HG03060 (cell line): ENCODE measurements at regions not wholly inside any gene's neighbourhood (a gene's known extent, or its start where the extent isn't known, plus 50 kb on each side); places are given as distances from the start of the nearest gene placed in this dataset.
"Not testable (repeated sequence)": the region's sequence is repeated elsewhere in the genome, so short reads cannot be mapped to it uniquely, and the experiment has no call there.

Experiments used
- ATAC-seq: cut with Tn5 transposase; IDR thresholded peaks from one replicate; pipeline ENCODE4 v1.9.1; 2021; ENCODE audit warnings: low read depth, moderate number of reproducible peaks; ENCODE audit not compliant: unreplicated experiment

- no peak for ATAC-seq
Measured at GRCh38 chr2:82954868-82955267, 1504.2 kb downstream of the SUCLG1 start.

- no peak for ATAC-seq
Measured at GRCh38 chr2:82939211-82939610, 1519.9 kb downstream of the SUCLG1 start.

- ATAC-seq: not testable (repeated sequence)
Measured at GRCh38 chr2:82938321-82938845, 1520.7 kb downstream of the SUCLG1 start.

GRCh38 chr2:82913566-82913965, 1545.5 kb downstream of the SUCLG1 start:
- ATAC-seq: no peak

- ATAC-seq: no peak
Measured at GRCh38 chr2:82896117-82896516, 1563.0 kb downstream of the SUCLG1 start.

- ATAC-seq: no peak
Measured at GRCh38 chr2:82893190-82893589, 1565.9 kb downstream of the SUCLG1 start.

GRCh38 chr2:82879803-82880202, 1579.3 kb downstream of the SUCLG1 start:
- no peak for ATAC-seq

GRCh38 chr2:82875858-82876257, 1583.2 kb downstream of the SUCLG1 start:
- ATAC-seq: no peak

GRCh38 chr2:82857967-82858366, 1601.1 kb downstream of the SUCLG1 start:
- ATAC-seq: no peak

GRCh38 chr2:82853299-82853698, 1605.8 kb downstream of the SUCLG1 start:
- ATAC-seq: no peak

GRCh38 chr2:82852787-82853186, 1606.3 kb downstream of the SUCLG1 start:
- ATAC-seq: no peak

GRCh38 chr2:82848285-82848684, 1610.8 kb downstream of the SUCLG1 start:
- ATAC-seq: no peak

GRCh38 chr2:82839036-82839435, 1620.0 kb downstream of the SUCLG1 start:
- no peak for ATAC-seq

- no peak for ATAC-seq
Measured at GRCh38 chr2:82837588-82838304, 1621.3 kb downstream of the SUCLG1 start.

GRCh38 chr2:82834893-82835292, 1624.2 kb downstream of the SUCLG1 start:
- ATAC-seq: no peak

GRCh38 chr2:82827426-82827825, 1631.7 kb downstream of the SUCLG1 start:
- no peak for ATAC-seq

- no peak for ATAC-seq
Measured at GRCh38 chr2:82826437-82826836, 1632.6 kb downstream of the SUCLG1 start.

- no peak for ATAC-seq
Measured at GRCh38 chr2:82825410-82826090, 1633.5 kb downstream of the SUCLG1 start.

GRCh38 chr2:82823892-82824291, 1635.2 kb downstream of the SUCLG1 start:
- ATAC-seq: no peak

- no peak for ATAC-seq
Measured at GRCh38 chr2:82819951-82820350, 1639.1 kb downstream of the SUCLG1 start.

GRCh38 chr2:82814146-82814545, 1644.9 kb downstream of the SUCLG1 start:
- ATAC-seq: no peak

GRCh38 chr2:82811946-82812345, 1647.1 kb downstream of the SUCLG1 start:
- ATAC-seq: no peak
